CD4-positive, CD25-positive, alpha-beta regulatory T cell (primary cell): ENCODE measurements at regions not wholly inside any gene's neighbourhood (a gene's known extent, or its start where the extent isn't known, plus 50 kb on each side); places are given as distances from the start of the nearest gene placed in this dataset.
"Not testable (repeated sequence)": the region's sequence is repeated elsewhere in the genome, so short reads cannot be mapped to it uniquely, and the experiment has no call there.

Source experiments
- ATAC-seq, 2 donors: fragments of 150-1000 bp; cut with Tn5 transposase; one replicate each; pipeline ENCODE4 v1.10.0; 2021; ENCODE audit warnings: low read depth in 2 of 2, moderate number of reproducible peaks in 2 of 2, moderate library complexity in 1 of 2
- DNase-seq, 3 donors: peaks; one replicate each; pipeline versions ENCODE4 v3.0.0 to v3.0.0-alpha.2; 2012 to 2022; ENCODE audit warnings: mixed read lengths in 1 of 3
- H3K27ac ChIP-seq: one replicate; pipeline ENCODE4 v1.7.0; 2013; ENCODE audit warnings: mild to moderate bottlenecking, low read length; ENCODE audit not compliant: insufficient read depth, poor library complexity, severe bottlenecking
- H3K27me3 ChIP-seq: one replicate; pipeline ENCODE4 v1.7.0; 2013; ENCODE audit warnings: low read length; ENCODE audit not compliant: control insufficient read depth, insufficient read depth
- H3K36me3 ChIP-seq: one replicate; pipeline ENCODE4 v1.7.0; 2013; ENCODE audit warnings: mild to moderate bottlenecking, low read length, moderate library complexity; ENCODE audit not compliant: control insufficient read depth, insufficient read depth
- H3K4me1 ChIP-seq: 2 replicates; pipeline ENCODE4 v1.7.0; 2013; ENCODE audit warnings: mild to moderate bottlenecking, low read length; ENCODE audit not compliant: insufficient read depth, control insufficient read depth, poor library complexity, severe bottlenecking
- H3K4me3 ChIP-seq: one replicate; pipeline ENCODE4 v1.7.0; 2013; ENCODE audit warnings: low read depth, mild to moderate bottlenecking, low read length, moderate library complexity
- H3K9me3 ChIP-seq, 2 experiments: 1 replicate in 1 of 2; 2 replicates in 1 of 2; pipeline ENCODE4 v1.7.0; 2013; ENCODE audit warnings: low read length in 2 of 2, mild to moderate bottlenecking in 1 of 2, moderate library complexity in 1 of 2; ENCODE audit not compliant: control insufficient read depth in 2 of 2
- H3K27ac Mint-ChIP-seq, 3 donors: one replicate each; pipeline ENCODE4 v1.8.0; 2020 to 2022; ENCODE audit warnings: mild to moderate bottlenecking in 3 of 3, mixed read lengths in 3 of 3, moderate library complexity in 2 of 3
- H3K27me3 Mint-ChIP-seq: one replicate; pipeline ENCODE4 v1.8.0; 2022; ENCODE audit warnings: mild to moderate bottlenecking, mixed read lengths
- H3K36me3 Mint-ChIP-seq: one replicate; pipeline ENCODE4 v1.8.0; 2020; ENCODE audit warnings: mixed read lengths
- H3K4me1 Mint-ChIP-seq, 4 donors: one replicate each; pipeline ENCODE4 v1.8.0; 2020 to 2022; ENCODE audit warnings: mixed read lengths in 4 of 4, mild to moderate bottlenecking in 1 of 4
- H3K4me3 Mint-ChIP-seq, 4 donors: one replicate each; pipeline ENCODE4 v1.8.0; 2020 to 2022; ENCODE audit warnings: mild to moderate bottlenecking in 4 of 4, mixed read lengths in 4 of 4, moderate library complexity in 3 of 4
- H3K9me3 Mint-ChIP-seq, 7 donors: one replicate each; pipeline ENCODE4 v1.8.0; 2020 to 2022; ENCODE audit warnings: mixed read lengths in 7 of 7, mild to moderate bottlenecking in 3 of 7, moderate library complexity in 2 of 7

- Histone ChIP-seq H3K4me3 (no peak overlapping the region), H3K27me3 (peaks cover 8% of the 10 kb centered on the region), H3K4me1 (no peaks in the 10 kb centered on the region), H3K27ac (no peak overlapping the region), H3K9me3 (no peaks in the 10 kb centered on the region), H3K36me3 (no peaks in the 10 kb centered on the region)
- Mint-ChIP-seq H3K4me1 (no peaks in the 10 kb centered on the region), H3K4me3 (no peak overlapping the region), H3K36me3 (no peaks in the 10 kb centered on the region), H3K27me3 (peaks cover 26% of the 10 kb centered on the region), H3K27ac (no peak overlapping the region), H3K9me3 (no peaks in the 10 kb centered on the region)
- no peak for ATAC-seq
- DNase-seq: no peak
These were observed 112.8 kb upstream of the PRKCQ start for GRCh38 chr10:6692856-6693255.

- H3K9me3 Mint-ChIP-seq: no peaks in the 10 kb centered on the region
- ATAC-seq: no peak
- DNase-seq: no peak
- no peaks in the 10 kb centered on the region for H3K36me3 Mint-ChIP-seq
- H3K9me3 ChIP-seq: no peaks in the 10 kb centered on the region
- H3K4me3 Mint-ChIP-seq: no peak overlapping the region
- no peaks in the 10 kb centered on the region for H3K4me1 ChIP-seq
- no peak overlapping the region for H3K27ac Mint-ChIP-seq
- H3K27me3 ChIP-seq: peaks cover 8% of the 10 kb centered on the region
- no peak overlapping the region for H3K4me3 ChIP-seq
- no peak overlapping the region for H3K27ac ChIP-seq
- H3K36me3 ChIP-seq: no peaks in the 10 kb centered on the region
- peaks cover 27% of the 10 kb centered on the region for H3K27me3 Mint-ChIP-seq
- H3K4me1 Mint-ChIP-seq: no peaks in the 10 kb centered on the region
These were observed 112.0 kb upstream of the PRKCQ start for GRCh38 chr10:6692103-6692502.

- no peak for DNase-seq
- H3K4me3 Mint-ChIP-seq: no peak overlapping the region
- peaks cover 7% of the 10 kb centered on the region for H3K27me3 ChIP-seq
- H3K9me3 Mint-ChIP-seq: no peaks in the 10 kb centered on the region
- no peaks in the 10 kb centered on the region for H3K9me3 ChIP-seq
- peaks cover 20% of the 10 kb centered on the region for H3K27me3 Mint-ChIP-seq
- no peak overlapping the region for H3K27ac ChIP-seq
- H3K27ac Mint-ChIP-seq: no peak overlapping the region
- no peaks in the 10 kb centered on the region for H3K4me1 Mint-ChIP-seq
- no peaks in the 10 kb centered on the region for H3K36me3 ChIP-seq
- no peak overlapping the region for H3K4me3 ChIP-seq
- H3K36me3 Mint-ChIP-seq: no peaks in the 10 kb centered on the region
- ATAC-seq: no peak
- H3K4me1 ChIP-seq: no peaks in the 10 kb centered on the region
These were observed 109.0 kb upstream of the PRKCQ start for GRCh38 chr10:6689036-6689435.

GRCh38 chr10:6680735-6681134 lies 100.7 kb upstream of the PRKCQ start:
- ATAC-seq (no peak), DNase-seq (no peak)
- no peak overlapping the region for H3K4me3 ChIP-seq
- H3K27me3 ChIP-seq: peaks cover 20% of the 10 kb centered on the region
- Mint-ChIP-seq H3K4me1 (peaks cover 0 to 6% (median 3%) of the 10 kb centered on the region in 4 donors), H3K4me3 (no peak overlapping the region), H3K9me3 (peaks cover 0 to 1% (median 0%) of the 10 kb centered on the region in 7 donors), H3K27me3 (peaks cover 50% of the 10 kb centered on the region), H3K27ac (no peak overlapping the region), H3K36me3 (no peaks in the 10 kb centered on the region)
- H3K27ac ChIP-seq: no peak overlapping the region
- H3K4me1 ChIP-seq: no peaks in the 10 kb centered on the region
- H3K9me3 ChIP-seq: no peaks in the 10 kb centered on the region
- H3K36me3 ChIP-seq: no peaks in the 10 kb centered on the region

- no peaks in the 10 kb centered on the region for H3K36me3 ChIP-seq
- H3K27ac ChIP-seq: no peak overlapping the region
- no peaks in the 10 kb centered on the region for H3K4me1 ChIP-seq
- peaks cover 0 to 6% (median 3%) of the 10 kb centered on the region in 4 donors for H3K4me1 Mint-ChIP-seq
- no peak overlapping the region for H3K4me3 ChIP-seq
- H3K27ac Mint-ChIP-seq: no peak overlapping the region
- DNase-seq: peak in 1 of 3 donors; percentile 18
- H3K36me3 Mint-ChIP-seq: no peaks in the 10 kb centered on the region
- H3K9me3 Mint-ChIP-seq: peaks cover 0 to 1% (median 0%) of the 10 kb centered on the region in 7 donors
- H3K27me3 ChIP-seq: peaks cover 17% of the 10 kb centered on the region
- no peaks in the 10 kb centered on the region for H3K9me3 ChIP-seq
- ATAC-seq: no peak
- no peak overlapping the region for H3K4me3 Mint-ChIP-seq
- H3K27me3 Mint-ChIP-seq: peaks cover 59% of the 10 kb centered on the region
These were observed 98.9 kb upstream of the PRKCQ start for GRCh38 chr10:6678956-6679355.

- DNase-seq: peak; percentile 41 to 73 (median 55)
- H3K9me3 ChIP-seq: no peaks in the 10 kb centered on the region
- no peaks in the 10 kb centered on the region for H3K4me1 ChIP-seq
- H3K4me3 Mint-ChIP-seq: no peak overlapping the region
- H3K4me1 Mint-ChIP-seq: peaks cover 0 to 6% (median 3%) of the 10 kb centered on the region in 4 donors
- peaks cover 13% of the 10 kb centered on the region for H3K27me3 ChIP-seq
- H3K9me3 Mint-ChIP-seq: peaks cover 0 to 1% (median 0%) of the 10 kb centered on the region in 7 donors
- ATAC-seq: peak in 1 of 2 donors; percentile 45
- H3K4me3 ChIP-seq: no peak overlapping the region
- H3K36me3 ChIP-seq: no peaks in the 10 kb centered on the region
- no peaks in the 10 kb centered on the region for H3K36me3 Mint-ChIP-seq
- peaks cover 60% of the 10 kb centered on the region for H3K27me3 Mint-ChIP-seq
- no peak overlapping the region for H3K27ac ChIP-seq
- no peak overlapping the region for H3K27ac Mint-ChIP-seq
These were observed 98.2 kb upstream of the PRKCQ start for GRCh38 chr10:6678211-6678803.

GRCh38 chr10:6677129-6677528 lies 97.1 kb upstream of the PRKCQ start:
- not testable (repeated sequence) for H3K9me3 Mint-ChIP-seq, H3K4me3 Mint-ChIP-seq, H3K27ac Mint-ChIP-seq, H3K36me3 ChIP-seq, H3K27ac ChIP-seq, H3K4me1 Mint-ChIP-seq, H3K4me3 ChIP-seq, ATAC-seq, H3K9me3 ChIP-seq, H3K4me1 ChIP-seq, H3K36me3 Mint-ChIP-seq, DNase-seq
- peaks cover 60% of the 10 kb centered on the region for H3K27me3 Mint-ChIP-seq
- peaks cover 11% of the 10 kb centered on the region for H3K27me3 ChIP-seq

GRCh38 chr10:6674291-6674690 lies 94.2 kb upstream of the PRKCQ start:
- H3K9me3 Mint-ChIP-seq: peaks cover 0 to 2% (median 0%) of the 10 kb centered on the region in 7 donors
- no peaks in the 10 kb centered on the region for H3K36me3 Mint-ChIP-seq
- no peak overlapping the region for H3K27ac Mint-ChIP-seq
- Histone ChIP-seq H3K27me3 (peaks cover 11% of the 10 kb centered on the region), H3K4me1 (no peaks in the 10 kb centered on the region), H3K4me3 (no peak overlapping the region), H3K36me3 (no peaks in the 10 kb centered on the region), H3K9me3 (no peaks in the 10 kb centered on the region), H3K27ac (no peak overlapping the region)
- H3K4me3 Mint-ChIP-seq: no peak overlapping the region
- DNase-seq (no peak), ATAC-seq (no peak)
- peaks cover 0 to 6% (median 3%) of the 10 kb centered on the region in 4 donors for H3K4me1 Mint-ChIP-seq
- H3K27me3 Mint-ChIP-seq: peaks cover 35% of the 10 kb centered on the region
